Progenitor cell of endocrine pancreas (in vitro differentiated cells): ENCODE measurements at regions not wholly inside any gene's neighbourhood (a gene's known extent, or its start where the extent isn't known, plus 50 kb on each side); places are given as distances from the start of the nearest gene placed in this dataset.
"Not testable (repeated sequence)": the region's sequence is repeated elsewhere in the genome, so short reads cannot be mapped to it uniquely, and the experiment has no call there.

Experiments used
- DNase-seq: peaks from one replicate; pipeline ENCODE4 v3.0.0; 2021; ENCODE audit warnings: low spot score; ENCODE audit not compliant: unreplicated experiment
- H3K27ac Mint-ChIP-seq: 2 replicates; pipeline ENCODE4 v1.8.0; 2021; ENCODE audit warnings: mild to moderate bottlenecking, moderate library complexity, mixed read lengths
- H3K27me3 Mint-ChIP-seq: 2 replicates; pipeline ENCODE4 v1.8.0; 2021; ENCODE audit warnings: mixed read lengths
- H3K36me3 Mint-ChIP-seq: 2 replicates; pipeline ENCODE4 v1.8.0; 2022; ENCODE audit warnings: mixed read lengths; ENCODE audit not compliant: insufficient read depth
- H3K4me1 Mint-ChIP-seq: 2 replicates; pipeline ENCODE4 v1.8.0; 2021; ENCODE audit warnings: low read depth, mixed read lengths
- H3K4me3 Mint-ChIP-seq: 2 replicates; pipeline ENCODE4 v1.8.0; 2021; ENCODE audit warnings: low read depth, mild to moderate bottlenecking, moderate library complexity, mixed read lengths
- H3K9me3 Mint-ChIP-seq: 2 replicates; pipeline ENCODE4 v1.8.0; 2021; ENCODE audit warnings: low read depth, mixed read lengths
- CTCF ChIP-seq: fragments of 200-600 bp; sonication (generic); IDR thresholded peaks from one replicate; pipeline ENCODE4 v1.5.0; 2021; ENCODE audit warnings: antibody characterized with exemption, mild to moderate bottlenecking; ENCODE audit not compliant: unreplicated experiment

GRCh38 chr10:35995485-35995884 lies 353.4 kb upstream of the FZD8 start:
- Mint-ChIP-seq H3K4me1 (peaks cover 9% of the 10 kb centered on the region), H3K27ac (no peak overlapping the region), H3K4me3 (no peak overlapping the region), H3K36me3 (no peaks in the 10 kb centered on the region), H3K27me3 (peaks cover 3% of the 10 kb centered on the region), H3K9me3 (peaks cover under 1% of the 10 kb centered on the region)
- TF ChIP-seq CTCF = no peak
- DNase-seq = no peak

GRCh38 chr10:35993591-35994515 lies 351.8 kb upstream of the FZD8 start:
- Mint-ChIP-seq H3K36me3 (no peaks in the 10 kb centered on the region), H3K4me3 (no peak overlapping the region), H3K27me3 (peaks cover 3% of the 10 kb centered on the region), H3K4me1 (peaks cover 9% of the 10 kb centered on the region), H3K9me3 (peaks cover 2% of the 10 kb centered on the region), H3K27ac (no peak overlapping the region)
- TF ChIP-seq CTCF = no peak
- no peak for DNase-seq

- Mint-ChIP-seq H3K27ac (no peak overlapping the region), H3K36me3 (no peaks in the 10 kb centered on the region), H3K27me3 (no peaks in the 10 kb centered on the region), H3K9me3 (peaks cover 2% of the 10 kb centered on the region), H3K4me3 (no peak overlapping the region), H3K4me1 (peaks cover 9% of the 10 kb centered on the region)
- no peak for DNase-seq
- no peak for TF ChIP-seq CTCF
Observed at GRCh38 chr10:35992107-35992506, 350.0 kb upstream of the FZD8 start.

GRCh38 chr10:35986756-35987502 lies 344.8 kb upstream of the FZD8 start:
- H3K4me3 Mint-ChIP-seq = no peak overlapping the region
- H3K4me1 Mint-ChIP-seq = peaks cover 6% of the 10 kb centered on the region
- no peak for DNase-seq
- H3K27me3 Mint-ChIP-seq = peaks cover 5% of the 10 kb centered on the region
- H3K9me3 Mint-ChIP-seq = peaks cover 2% of the 10 kb centered on the region
- no peak overlapping the region for H3K27ac Mint-ChIP-seq
- H3K36me3 Mint-ChIP-seq = no peaks in the 10 kb centered on the region
- TF ChIP-seq CTCF = no peak

GRCh38 chr10:35979116-35979515 lies 337.0 kb upstream of the FZD8 start:
- Mint-ChIP-seq H3K27me3 (peaks cover 14% of the 10 kb centered on the region), H3K4me3 (no peak overlapping the region), H3K36me3 (no peaks in the 10 kb centered on the region), H3K4me1 (peaks cover 6% of the 10 kb centered on the region), H3K27ac (no peak overlapping the region), H3K9me3 (no peaks in the 10 kb centered on the region)
- no peak for TF ChIP-seq CTCF
- no peak for DNase-seq

- peaks cover 14% of the 10 kb centered on the region for H3K4me1 Mint-ChIP-seq
- not testable (repeated sequence) for DNase-seq, H3K27ac Mint-ChIP-seq, H3K4me3 Mint-ChIP-seq, H3K36me3 Mint-ChIP-seq
- peaks cover 14% of the 10 kb centered on the region for H3K9me3 Mint-ChIP-seq
- H3K27me3 Mint-ChIP-seq = peaks cover 12% of the 10 kb centered on the region
Observed at GRCh38 chr10:35973912-35974591, 332.0 kb upstream of the FZD8 start.
